ENCODE measurements at regions not wholly inside any gene's neighbourhood (a gene's known extent, or its start where the extent isn't known, plus 50 kb on each side); places are given as distances from the start of the nearest gene placed in this dataset.
"Not testable (repeated sequence)": the region's sequence is repeated elsewhere in the genome, so short reads cannot be mapped to it uniquely, and the experiment has no call there.

GRCh38 chr3:159458010-159458409 lies 530.6 kb upstream of the IL12A start:
- no peak for DNase-seq
- intact Hi-C loops (cut with micrococcal nuclease), result no loop called here
- ATAC-seq, result no peak

DNA sequence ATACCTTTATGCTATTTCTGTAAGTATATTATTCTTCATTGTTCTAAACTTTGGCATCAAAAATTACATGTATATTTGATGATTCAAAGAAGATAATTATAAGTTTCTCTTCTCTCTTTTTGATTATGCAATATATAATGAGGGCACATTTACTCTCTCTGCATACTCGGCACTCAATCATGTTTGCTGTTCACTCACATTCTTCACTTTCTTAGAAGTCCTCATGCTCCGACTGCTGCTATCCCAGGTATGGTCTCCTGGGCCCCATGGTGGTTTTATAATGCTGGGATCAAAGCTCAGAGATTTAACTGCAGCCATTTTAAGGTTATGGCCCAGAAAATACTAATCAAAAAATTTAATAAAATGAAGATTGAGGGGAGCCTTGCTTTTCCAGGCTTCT lies 529.7 kb upstream of the IL12A start:
- no peak for DNase-seq
- no peak for ATAC-seq
- intact Hi-C loops (cut with micrococcal nuclease), result no loop called here

DNA sequence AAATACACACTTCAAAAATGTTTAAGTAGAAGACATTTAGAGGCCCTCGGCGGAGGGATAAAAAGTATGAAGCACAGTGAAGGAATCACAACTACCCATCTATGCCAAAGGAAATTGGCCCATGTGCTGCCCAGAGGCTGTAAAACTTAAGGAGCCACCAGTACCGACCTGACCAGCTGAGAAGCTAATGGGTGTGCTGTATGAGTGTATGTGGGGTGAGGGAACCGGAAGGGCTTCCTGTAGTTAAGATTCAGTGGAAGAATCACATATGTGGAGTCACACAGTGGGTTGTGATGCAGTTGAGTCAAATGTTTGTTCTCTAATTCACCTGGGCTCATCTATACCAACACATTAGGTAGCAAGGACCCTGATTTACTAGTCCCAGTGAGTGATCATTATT lies 516.0 kb upstream of the IL12A start:
- intact Hi-C loops (cut with micrococcal nuclease), result no loop called here
- ATAC-seq, result no peak

DNA sequence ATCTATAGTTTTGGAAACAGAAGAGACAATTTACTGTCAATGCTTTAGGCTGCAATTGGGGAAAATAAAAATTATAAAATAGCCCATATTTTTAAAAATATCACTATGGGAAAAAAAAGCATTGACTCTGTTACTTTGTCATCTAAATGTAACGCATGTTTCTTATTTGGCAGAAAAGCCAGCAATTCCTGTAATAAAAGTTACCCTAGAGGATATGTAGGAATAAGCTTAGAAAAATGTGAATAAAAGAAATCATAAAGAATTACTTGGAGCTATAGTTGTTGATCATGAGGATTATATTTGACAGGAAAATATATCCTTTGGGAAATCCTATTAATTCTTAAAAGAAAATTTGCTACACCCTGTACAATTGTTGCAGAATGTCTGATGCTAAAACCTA lies 515.4 kb upstream of the IL12A start:
- no peak for DNase-seq
- intact Hi-C loops (cut with micrococcal nuclease), result no loop called here
- ATAC-seq, result no peak

More for the DNA sequence above, 516.0 kb upstream of the IL12A start:
- DNase-seq, result no peak

GRCh38 chr3:159480046-159480445 lies 508.6 kb upstream of the IL12A start:
- intact Hi-C loops (cut with micrococcal nuclease), result no loop called here
- no peak for ATAC-seq
- DNase-seq, result no peak

- no peak for ATAC-seq
- no peak for DNase-seq
- intact Hi-C loops (cut with micrococcal nuclease), result no loop called here
These were observed 506.2 kb upstream of the IL12A start for GRCh38 chr3:159482241-159482993.

DNA sequence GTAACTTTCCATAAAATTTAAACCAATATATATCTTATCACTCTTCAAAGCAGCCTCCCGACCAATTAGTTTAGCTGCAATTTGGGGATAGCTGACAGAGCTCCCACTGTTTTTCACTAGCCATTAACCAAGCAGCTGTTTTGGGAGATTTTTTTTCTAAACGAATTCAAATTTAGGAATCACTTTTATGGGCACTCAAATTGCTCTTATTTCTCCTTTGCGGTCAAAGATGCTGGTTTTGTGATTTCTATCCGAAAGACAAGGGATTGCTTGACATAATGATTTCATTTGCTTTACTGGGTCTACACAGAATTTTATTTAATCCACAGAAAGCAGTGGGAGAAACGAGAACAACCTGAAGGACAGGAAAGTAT lies 505.7 kb upstream of the IL12A start:
- DNase-seq (no peak), ATAC-seq (no peak)
- intact Hi-C loops (cut with micrococcal nuclease), result no loop called here

GRCh38 chr3:159486580-159486979 lies 502.1 kb upstream of the IL12A start:
- ATAC-seq, result no peak
- intact Hi-C loops (cut with micrococcal nuclease), result no loop called here
- no peak for DNase-seq

GRCh38 chr3:159487304-159487703 lies 501.3 kb upstream of the IL12A start:
- ATAC-seq (no peak), DNase-seq (no peak)
- intact Hi-C loops (cut with micrococcal nuclease), result no loop called here

- intact Hi-C loops (cut with micrococcal nuclease), result no loop called here
- DNase-seq, result no peak
These were observed 500.0 kb upstream of the IL12A start for GRCh38 chr3:159488602-159489001.

DNA sequence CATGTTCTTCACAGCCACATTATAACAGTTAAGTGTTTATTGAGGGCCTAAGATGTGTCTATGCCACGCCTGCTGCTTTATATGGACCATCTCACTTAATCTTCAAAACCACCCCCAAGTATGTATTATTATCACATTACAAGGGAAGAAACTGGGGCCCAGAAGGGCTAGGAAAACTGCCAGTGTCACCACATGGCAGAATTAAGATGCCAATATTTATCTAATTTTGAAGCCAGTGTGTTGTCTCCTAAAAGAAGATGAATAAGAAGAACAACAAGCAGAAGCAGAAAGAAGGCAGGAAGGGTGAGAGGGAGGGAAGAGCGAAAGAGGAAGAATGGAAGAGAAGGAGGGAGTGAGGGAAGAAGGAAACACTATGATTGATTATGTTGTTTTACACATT lies 491.3 kb upstream of the IL12A start:
- DNase-seq (no peak), ATAC-seq (no peak)
- intact Hi-C loops (cut with micrococcal nuclease), result no loop called here

More at GRCh38 chr3:159488602-159489001, 500.0 kb upstream of the IL12A start:
- no peak for ATAC-seq

- intact Hi-C loops (cut with micrococcal nuclease), result no loop called here
- ATAC-seq (no peak), DNase-seq (no peak)
These were observed 489.4 kb upstream of the IL12A start for GRCh38 chr3:159499031-159499793.

DNA sequence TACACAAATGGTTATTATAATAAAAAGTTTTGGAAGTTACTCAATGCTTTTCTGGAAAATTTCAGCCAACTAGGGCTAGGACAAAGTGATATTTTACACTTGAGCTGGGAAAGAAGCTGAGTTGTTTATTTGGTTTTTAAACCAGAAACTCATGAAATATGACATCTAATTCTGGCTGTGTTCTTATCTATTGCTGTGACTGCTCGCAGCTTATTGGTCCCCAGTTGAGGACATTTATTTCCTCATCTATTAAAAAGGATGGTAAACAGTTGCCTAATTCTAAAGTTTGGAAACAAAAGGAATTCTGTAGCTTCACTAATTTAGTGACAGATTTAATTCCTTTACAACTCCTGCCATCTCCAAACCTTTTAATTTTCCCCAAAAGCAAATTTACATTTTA lies 487.6 kb upstream of the IL12A start:
- intact Hi-C loops (cut with micrococcal nuclease), result no loop called here

DNA sequence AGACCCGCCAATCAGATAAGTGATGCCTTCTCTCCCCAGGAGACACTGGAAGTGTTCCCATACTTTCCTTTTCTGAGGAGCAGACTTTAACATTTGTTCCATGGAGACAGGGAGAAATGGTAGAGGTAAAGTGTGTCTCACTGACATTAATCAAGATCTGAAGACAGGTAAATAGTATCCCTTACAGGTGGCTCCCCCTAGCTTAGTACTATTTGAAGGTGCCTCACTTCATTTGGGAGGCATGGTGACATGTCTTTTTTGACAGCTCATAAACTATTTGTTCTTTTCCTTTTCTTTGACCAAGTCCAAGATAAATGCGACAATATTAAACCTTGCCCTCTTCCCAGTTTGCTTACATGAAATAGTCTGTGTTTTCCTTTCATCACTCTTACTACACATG lies 485.6 kb upstream of the IL12A start:
- intact Hi-C loops (cut with micrococcal nuclease), result no loop called here
- ATAC-seq, result no peak
- DNase-seq, result no peak

More for the DNA sequence above, 487.6 kb upstream of the IL12A start:
- DNase-seq (no peak), ATAC-seq (no peak)

DNA sequence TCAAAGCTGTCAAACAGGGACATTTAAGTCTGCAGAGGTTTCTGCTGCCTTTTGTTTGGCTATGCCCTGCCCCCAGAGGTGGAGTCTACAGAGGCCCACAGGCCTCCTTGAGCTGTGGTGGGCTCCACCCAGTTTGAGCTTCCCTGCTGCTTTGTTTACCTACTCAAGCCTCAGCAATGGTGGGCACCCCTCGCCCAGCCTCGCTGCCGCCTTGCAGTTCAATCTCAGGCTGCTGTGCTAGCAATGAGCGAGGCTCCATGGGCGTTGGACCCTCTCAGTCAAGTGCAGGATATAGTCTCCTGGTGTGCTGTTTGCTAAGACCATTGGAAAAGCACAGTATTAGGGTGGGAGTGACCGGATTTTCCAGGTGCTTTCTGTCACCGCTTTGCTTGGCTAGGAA lies 477.6 kb upstream of the IL12A start:
- ATAC-seq; intact Hi-C loops (cut with micrococcal nuclease); DNase-seq: not testable (repeated sequence)

DNA sequence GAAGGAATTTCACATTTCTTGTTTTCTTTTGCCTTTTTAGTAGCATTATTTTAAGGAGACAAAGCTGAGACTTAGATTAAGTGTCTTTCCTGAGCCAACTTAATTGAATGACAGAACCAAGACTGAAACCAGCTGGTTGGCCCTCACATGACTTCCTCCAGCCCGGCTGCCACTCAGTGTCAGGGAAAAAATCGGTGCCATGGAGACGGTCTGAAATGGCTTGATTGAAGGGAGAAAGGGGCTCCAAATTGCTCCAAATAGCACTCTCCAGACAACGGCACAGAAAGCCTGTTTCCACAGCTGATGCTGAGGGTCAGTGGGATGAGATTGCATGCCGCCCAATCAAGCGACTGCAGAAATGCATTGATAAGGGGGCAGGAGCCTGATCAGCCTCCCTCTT lies 475.2 kb upstream of the IL12A start:
- DNase-seq (no peak), ATAC-seq (no peak)
- intact Hi-C loops (cut with micrococcal nuclease), result no loop called here

DNA sequence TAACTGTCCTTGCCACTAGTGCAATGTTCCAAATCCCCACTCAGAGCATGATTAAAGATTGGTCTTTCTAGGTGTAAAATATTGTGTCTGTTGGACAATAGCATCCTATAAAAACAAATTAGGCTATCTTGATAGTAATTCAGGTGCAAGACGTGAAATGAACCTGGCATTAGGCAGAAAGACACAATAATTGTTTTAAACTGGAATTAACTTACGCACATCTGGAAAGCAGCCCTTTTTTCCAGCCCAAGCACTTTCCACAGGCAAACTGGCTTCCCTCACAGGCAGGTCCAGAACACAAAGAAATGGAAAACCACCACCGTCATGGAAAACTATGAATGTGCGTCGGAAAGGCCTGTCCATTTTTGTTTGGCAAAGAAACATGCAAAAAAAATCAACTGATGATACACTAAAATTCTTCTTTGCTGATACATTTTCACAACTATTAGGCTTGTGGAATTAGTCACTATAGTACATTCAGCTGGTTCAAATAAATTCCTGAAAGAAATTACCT lies 474.7 kb upstream of the IL12A start:
- ATAC-seq, result no peak
- DNase-seq, result no peak
- intact Hi-C loops (cut with micrococcal nuclease), result no loop called here

DNA sequence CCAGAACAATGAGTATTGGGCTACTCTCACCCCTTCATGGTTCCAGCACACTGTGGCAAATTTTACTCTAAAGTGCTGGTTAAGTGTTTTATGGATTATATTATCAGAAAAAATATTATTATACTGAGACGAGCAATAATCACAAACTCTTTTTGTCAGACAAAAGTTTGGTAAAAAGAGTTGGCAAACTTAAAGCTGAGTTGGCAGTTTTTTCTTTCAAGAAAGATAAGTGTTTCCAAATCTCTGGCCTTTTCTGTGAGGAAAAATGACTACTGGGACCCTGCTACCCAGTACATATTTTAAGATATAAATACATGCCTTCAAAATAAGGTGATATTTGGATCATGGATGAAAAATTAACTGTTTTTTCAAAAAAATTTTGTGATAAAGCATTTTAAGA lies 471.5 kb upstream of the IL12A start:
- intact Hi-C loops (cut with micrococcal nuclease), result no loop called here
- no peak for ATAC-seq
- DNase-seq, result no peak

GRCh38 chr3:159520638-159521037 lies 468.0 kb upstream of the IL12A start:
- intact Hi-C loops (cut with micrococcal nuclease), result no loop called here
- no peak for DNase-seq
- no peak for ATAC-seq

GRCh38 chr3:159522276-159522675 lies 466.4 kb upstream of the IL12A start:
- intact Hi-C loops (cut with micrococcal nuclease), result no loop called here
- DNase-seq (no peak), ATAC-seq (no peak)

Data from left ventricle myocardium superior (tissue), 1 donor.